Islet of Langerhans (tissue), 1 donor: ENCODE measurements at regions not wholly inside any gene's neighbourhood (a gene's known extent, or its start where the extent isn't known, plus 50 kb on each side); places are given as distances from the start of the nearest gene placed in this dataset.

Experiments
- FAIRE-seq: peaks from one replicate; lab custom pipeline; 2011; peaks lifted over from hg19 to GRCh38; lab: Jason Lieb, UNC

DNA sequence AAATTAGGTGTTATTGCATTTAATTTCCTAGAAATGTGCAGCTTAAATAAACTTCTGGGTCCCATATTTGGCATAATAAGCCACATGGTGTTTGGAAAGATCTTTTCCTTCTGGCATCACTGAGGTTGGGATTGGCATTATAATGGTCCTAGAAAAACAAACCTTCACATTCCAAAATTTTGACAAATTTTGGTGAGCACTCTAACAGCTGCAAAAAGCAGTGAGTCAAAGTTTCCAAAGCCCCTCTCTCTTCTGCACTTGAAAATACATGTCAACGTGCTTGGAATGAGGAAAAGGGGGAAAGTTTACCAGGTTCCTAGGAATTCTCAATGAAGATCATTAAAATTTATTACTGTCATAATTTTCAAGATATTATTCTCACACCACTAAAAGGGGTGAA, 77.8 kb upstream of the STK17B start:
- no peak for FAIRE-seq

GRCh38 chr2:196249860-196250259, 78.5 kb upstream of the STK17B start:
- FAIRE-seq, result no peak

GRCh38 chr2:196251132-196251531, 79.8 kb upstream of the STK17B start:
- no peak for FAIRE-seq

GRCh38 chr2:196252408-196253115, 81.2 kb upstream of the STK17B start:
- no peak for FAIRE-seq

- FAIRE-seq, result no peak
These were observed 81.7 kb upstream of the STK17B start for GRCh38 chr2:196253116-196253480.

- FAIRE-seq, result no peak
These were observed 85.2 kb upstream of the STK17B start for GRCh38 chr2:196256585-196256984.

DNA sequence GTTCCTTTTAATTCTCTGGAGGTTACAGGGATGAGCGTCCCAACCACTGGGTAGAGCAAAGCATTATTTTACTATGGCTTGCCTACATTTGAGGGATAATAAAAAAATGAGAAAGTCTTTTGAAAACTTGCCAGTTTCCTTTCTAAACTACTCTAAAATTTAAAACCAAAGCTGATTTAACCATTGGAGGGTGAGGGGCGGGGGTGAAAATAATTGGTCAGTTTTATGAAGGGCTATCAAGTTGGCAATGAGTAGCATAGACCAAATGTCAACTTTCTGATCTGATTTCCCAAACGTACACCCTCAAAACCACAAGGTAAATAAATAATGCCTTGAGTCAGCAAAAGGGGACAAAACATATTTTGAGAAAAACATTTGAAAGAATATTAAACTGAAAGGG, 85.7 kb upstream of the STK17B start:
- no peak for FAIRE-seq

DNA sequence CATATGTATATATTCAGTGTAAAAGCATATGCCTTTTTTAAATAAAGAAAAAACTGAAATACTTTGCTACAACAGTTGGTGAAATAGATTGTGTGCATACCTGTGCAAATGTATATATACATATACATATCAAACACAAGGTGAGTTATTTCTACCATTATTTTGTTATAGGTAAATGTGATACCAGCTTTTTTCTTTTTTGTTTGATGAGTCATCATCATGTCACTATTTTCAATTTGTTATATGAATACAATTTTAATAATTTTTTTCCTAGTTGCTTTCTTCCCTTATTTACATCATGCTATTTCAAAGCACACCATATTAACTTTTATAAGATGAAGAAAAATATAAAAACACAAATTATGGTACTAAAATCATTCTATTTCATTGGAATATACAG, 87.0 kb upstream of the STK17B start:
- peak; percentile 33 for FAIRE-seq

GRCh38 chr2:196259507-196260481, 88.4 kb upstream of the STK17B start:
- FAIRE-seq, result no peak

DNA sequence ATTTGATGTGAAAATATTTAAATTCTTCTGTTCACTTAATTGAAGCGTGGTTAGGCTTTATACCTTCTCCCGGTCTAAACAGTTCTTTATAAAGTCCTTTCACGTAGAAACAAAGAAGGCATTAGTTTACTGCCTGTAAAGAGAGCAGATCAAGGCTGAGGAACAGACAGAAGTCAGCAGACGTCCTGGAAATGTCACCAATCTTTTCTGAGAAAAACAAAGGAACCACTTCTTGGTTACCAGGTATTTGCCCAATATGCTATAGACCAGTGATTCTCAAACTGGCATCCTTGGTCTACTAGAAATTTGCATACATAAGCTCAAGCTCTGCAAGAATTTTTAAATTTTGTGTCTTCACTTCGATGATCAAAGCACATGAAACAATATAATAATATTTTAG, 89.2 kb upstream of the STK17B start:
- peak; percentile 47 for FAIRE-seq

GRCh38 chr2:196262606-196263005, 91.2 kb upstream of the STK17B start:
- no peak for FAIRE-seq

- FAIRE-seq, result no peak
These were observed 91.9 kb upstream of the STK17B start for GRCh38 chr2:196263181-196263747.

DNA sequence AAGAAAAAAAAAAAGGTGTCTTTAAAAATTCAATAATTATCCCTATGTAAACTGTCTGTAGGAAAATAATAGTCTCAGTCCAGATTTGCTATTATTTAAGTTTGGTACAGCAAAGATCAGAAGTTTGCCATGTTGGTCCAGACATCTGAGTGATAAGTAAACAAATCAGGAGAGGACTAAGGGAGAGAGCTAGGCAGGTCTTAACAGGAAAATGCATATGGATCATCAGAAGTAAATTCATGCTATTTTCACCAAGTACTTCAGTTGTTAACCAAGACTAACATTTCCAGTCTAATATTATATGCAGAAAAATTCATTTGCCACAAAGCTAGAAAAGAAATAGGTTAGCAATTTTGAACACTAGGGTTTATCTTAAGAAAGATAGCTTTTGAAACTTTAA, 95.0 kb upstream of the STK17B start:
- FAIRE-seq, result no peak

GRCh38 chr2:196266855-196267254, 95.5 kb upstream of the STK17B start:
- no peak for FAIRE-seq

GRCh38 chr2:196268025-196268424, 96.6 kb upstream of the STK17B start:
- no peak for FAIRE-seq

GRCh38 chr2:196268538-196269338, 97.4 kb upstream of the STK17B start:
- no peak for FAIRE-seq

- FAIRE-seq, result no peak
These were observed 100.4 kb upstream of the STK17B start for GRCh38 chr2:196271795-196272194.

DNA sequence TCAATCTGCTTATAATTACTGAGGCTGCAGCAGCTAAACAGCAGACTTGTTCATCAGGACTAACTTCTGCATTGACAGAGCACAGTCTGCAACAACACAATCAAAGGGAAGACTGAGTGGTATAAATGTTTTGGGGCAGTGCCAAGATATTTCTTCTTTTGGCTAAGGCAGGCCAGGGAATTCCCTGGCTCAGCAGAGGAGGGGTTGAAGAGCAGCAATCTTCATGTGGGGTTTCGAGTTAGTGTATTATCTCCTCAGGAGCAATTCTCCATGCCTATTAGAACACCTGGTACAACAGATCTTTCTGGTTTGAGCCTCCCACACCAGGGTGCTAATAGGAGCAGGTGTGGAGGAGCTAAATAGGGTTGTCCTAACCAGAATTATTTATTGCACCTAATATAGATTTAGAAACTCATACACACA, 103.0 kb upstream of the STK17B start:
- FAIRE-seq, result no peak

DNA sequence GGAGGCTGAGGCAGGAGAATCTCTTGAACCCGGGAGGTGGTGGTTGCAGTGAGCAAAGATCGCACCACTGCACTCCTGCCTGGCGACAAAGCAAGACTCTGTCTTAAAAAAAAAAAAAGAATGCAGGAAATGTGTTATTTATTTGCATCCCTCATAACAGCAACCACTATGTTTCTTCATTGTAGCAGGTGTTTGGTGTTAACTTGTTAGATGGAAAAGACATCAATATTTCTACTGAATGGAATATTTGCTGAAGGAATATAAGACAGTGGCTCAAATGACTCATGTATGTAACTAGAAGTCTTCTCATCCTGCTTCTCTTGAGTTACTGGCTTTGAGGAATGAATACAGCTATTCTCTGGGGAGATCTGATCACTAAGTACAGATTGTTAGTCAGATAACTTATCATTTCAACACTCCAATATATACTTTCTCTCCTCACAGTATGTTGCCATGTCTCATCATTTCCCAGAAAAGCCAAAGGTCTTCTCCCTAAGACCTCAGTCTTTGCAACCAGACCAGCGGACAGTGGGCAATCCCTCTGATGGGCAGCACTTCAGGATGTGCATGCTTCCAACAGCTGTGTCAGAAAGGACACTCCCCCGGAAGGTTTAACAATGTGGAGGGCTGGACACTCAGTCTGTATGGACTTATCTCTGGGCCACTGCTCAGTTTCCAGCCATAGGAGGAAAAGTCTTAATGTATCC, 104.4 kb upstream of the STK17B start:
- no peak for FAIRE-seq

DNA sequence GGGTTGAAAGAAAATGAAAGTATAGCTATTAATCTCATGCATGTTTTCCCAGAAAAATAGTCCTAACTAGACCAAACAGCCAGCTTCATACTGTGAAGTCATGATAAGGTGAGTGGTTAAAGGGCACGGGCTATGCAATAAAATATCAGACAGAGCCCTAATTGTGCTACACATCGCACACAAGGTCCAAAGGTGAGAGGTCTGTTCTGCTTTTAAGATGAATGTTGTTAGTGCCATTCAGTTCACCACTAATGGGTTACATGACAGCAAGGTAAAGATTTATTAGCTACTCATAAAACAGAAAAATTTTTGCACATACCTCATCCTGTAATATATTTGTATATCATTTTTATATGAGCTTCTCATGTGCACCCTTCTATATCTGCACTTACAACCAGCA, 105.0 kb upstream of the STK17B start:
- no peak for FAIRE-seq

DNA sequence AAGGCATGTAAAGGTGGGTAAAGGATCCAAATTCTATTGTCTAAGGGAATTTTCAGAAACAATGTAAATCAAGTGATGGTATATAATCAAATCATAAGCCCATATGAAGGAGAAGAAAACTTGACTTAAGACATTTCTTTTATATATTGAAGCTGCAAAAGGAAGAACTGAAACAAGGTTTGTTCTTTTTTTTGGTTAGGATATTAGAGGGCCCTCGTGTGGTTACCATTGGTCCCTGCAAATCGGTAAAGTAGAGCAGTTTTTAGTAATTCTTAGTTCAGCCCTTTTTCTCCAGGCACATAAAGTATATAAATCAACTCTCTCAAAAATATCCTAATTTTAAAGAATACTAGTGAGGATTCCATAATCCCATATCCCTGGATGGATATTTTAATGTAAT, 105.6 kb upstream of the STK17B start:
- FAIRE-seq, result peak; percentile 69

DNA sequence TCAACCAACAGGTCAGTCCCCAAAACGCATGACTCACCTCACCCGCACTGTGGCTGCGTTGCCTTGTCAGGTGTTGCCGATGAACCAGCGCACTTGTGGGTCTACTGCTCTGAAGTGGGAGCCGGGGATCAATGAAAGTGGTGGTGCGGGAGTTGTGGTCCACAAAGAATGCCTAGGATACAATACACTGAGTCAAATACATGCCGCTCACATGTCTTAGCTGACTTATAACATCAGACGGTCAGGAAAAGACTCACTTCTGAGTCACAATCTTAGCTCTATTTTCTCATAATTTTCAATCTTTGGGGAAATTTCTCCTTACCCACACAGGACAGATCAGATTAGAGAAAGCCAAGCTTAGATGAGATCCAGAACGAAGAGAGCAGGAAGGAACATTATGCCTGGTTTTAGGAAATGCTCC, 107.1 kb upstream of the STK17B start:
- no peak for FAIRE-seq
